GM12878 (cell line): ENCODE measurements at regions not wholly inside any gene's neighbourhood (a gene's known extent, or its start where the extent isn't known, plus 50 kb on each side); places are given as distances from the start of the nearest gene placed in this dataset.

Experiments used
- ATAC-seq: fragments of 200-7000 bp; cut with Tn5 transposase; 3 replicates; pipeline ENCODE4 v1.9.1; 2020; ENCODE audit warnings: mild to moderate bottlenecking, moderate library complexity
- BruUV-seq: library from RNA; stranded (reverse); fragments of 400-500 nt; replicated peaks from 2 replicates; lab custom pipeline; 2021; lab: Mats Ljungman, UMichigan
- CTCF ChIA-PET: fragments of 300-600 bp; sonication (Branson Sonifier 250); formaldehyde crosslinking; extraction: SDS; loops from one replicate; lab custom pipeline; 2021; ENCODE audit warnings: inconsistent platforms; lab: Yijun Ruan, JAX
- POLR2A ChIA-PET: fragments of 350-600 bp; formaldehyde crosslinking; extraction: SDS; loops from one replicate; lab custom pipeline; 2021; ENCODE audit warnings: inconsistent platforms; lab: Charles Lee
- RAD21 ChIA-PET: fragments of 300-600 bp; sonication (Branson Sonifier 250); formaldehyde crosslinking; loops from one replicate; lab custom pipeline; 2023; ENCODE audit warnings: antibody characterized with exemption; ENCODE audit not compliant: unreplicated experiment; lab: Charles Lee
- SMC1A ChIA-PET: fragments of 300-600 bp; sonication (Branson Sonifier 250); formaldehyde crosslinking; loops from one replicate; lab custom pipeline; 2023; ENCODE audit not compliant: unreplicated experiment, uncharacterized antibody; lab: Charles Lee
- DNase-seq: peaks from one replicate; pipeline ENCODE4 v3.0.0-alpha.2; 2011; ENCODE audit warnings: low read depth, low spot score
- FAIRE-seq: peaks from 3 replicates; lab custom pipeline; 2011; peaks lifted over from hg19 to GRCh38; lab: Jason Lieb, UNC
- H2AFZ ChIP-seq: 2 replicates; pipeline ENCODE4 v1.6.0; 2011; ENCODE audit warnings: low read depth, low read length, control low read depth; ENCODE audit not compliant: control insufficient read depth
- H3K27ac ChIP-seq: 2 replicates; pipeline ENCODE4 v1.5.1; 2011; ENCODE audit warnings: control low read depth; ENCODE audit not compliant: control insufficient read depth, insufficient read depth
- H3K27me3 ChIP-seq, 2 experiments: replicated peaks in 1 of 2; 2 replicates each; pipeline versions ENCODE4 v1.6.0 to v1.6.1; 2011; ENCODE audit warnings: low read length in 1 of 2; ENCODE audit not compliant: control insufficient read depth in 2 of 2, insufficient read depth in 2 of 2
- H3K36me3 ChIP-seq, 2 experiments: 2 replicates each; pipeline ENCODE4 v1.5.1; 2011; ENCODE audit warnings: low read length in 1 of 2; ENCODE audit not compliant: control insufficient read depth in 2 of 2, insufficient read depth in 2 of 2
- H3K4me1 ChIP-seq: 2 replicates; pipeline ENCODE4 v1.6.1; 2011; ENCODE audit warnings: mild to moderate bottlenecking, low read length, moderate library complexity, mixed read lengths; ENCODE audit not compliant: control insufficient read depth, insufficient read depth
- H3K4me2 ChIP-seq: 2 replicates; pipeline ENCODE4 v1.6.0; 2011; ENCODE audit warnings: control low read depth; ENCODE audit not compliant: control insufficient read depth, insufficient read depth
- H3K4me3 ChIP-seq: fragments of 200-600 bp; sonication (generic); 2 replicates; pipeline ENCODE4 v1.5.1; 2016
- H3K79me2 ChIP-seq: 2 replicates; pipeline ENCODE4 v1.6.0; 2011; ENCODE audit warnings: low read length; ENCODE audit not compliant: control insufficient read depth, insufficient read depth
- H3K9ac ChIP-seq: 2 replicates; pipeline ENCODE4 v1.8.0; 2011; ENCODE audit warnings: low read length, control low read depth, mixed read lengths; ENCODE audit not compliant: control insufficient read depth, insufficient read depth
- H3K9me3 ChIP-seq: replicated peaks from 3 replicates; pipeline ENCODE4 v1.5.1; 2011; ENCODE audit warnings: mild to moderate bottlenecking, low read length; ENCODE audit not compliant: control insufficient read depth, insufficient read depth
- H4K20me1 ChIP-seq: 2 replicates; pipeline ENCODE4 v1.6.0; 2011; ENCODE audit not compliant: control insufficient read depth, insufficient read depth
- CHD1 ChIP-seq: IDR thresholded peaks from 2 replicates; pipeline ENCODE4 v1.6.1; 2012; ENCODE audit warnings: low read depth, low read length, improper control_type of control experiment
- EP300 ChIP-seq, 2 experiments: fragments of 150-350 bp in 1 of 2; IDR thresholded peaks; 2 replicates each; pipeline ENCODE4 v1.6.1; 2011 to 2012; ENCODE audit warnings: low read depth in 2 of 2, low read length in 2 of 2, borderline replicate concordance in 1 of 2, improper control_type of control experiment in 1 of 2, inconsistent platforms in 1 of 2; ENCODE audit not compliant: control insufficient read depth in 1 of 2
- MEF2B ChIP-seq: fragments of 450-650 bp; IDR thresholded peaks from 2 replicates; pipeline ENCODE4 v1.6.1; 2018; ENCODE audit warnings: mild to moderate bottlenecking, moderate library complexity; ENCODE audit not compliant: partially characterized antibody, poor library complexity, severe bottlenecking
- MXI1 ChIP-seq: fragments of 150-350 bp; IDR thresholded peaks from 2 replicates; pipeline ENCODE4 v1.6.1; 2011; ENCODE audit warnings: low read depth, mild to moderate bottlenecking, inconsistent platforms, low read length, improper control_type of control experiment
- NBN ChIP-seq: fragments of 450-650 bp; IDR thresholded peaks from 2 replicates; pipeline ENCODE4 v1.6.1; 2016
- NFIC ChIP-seq: IDR thresholded peaks from 2 replicates; pipeline ENCODE4 v1.6.1; 2012; ENCODE audit warnings: low read depth, mild to moderate bottlenecking, inconsistent platforms, low read length, moderate library complexity
- NRF1 ChIP-seq: conservative IDR thresholded peaks from 2 replicates; pipeline ENCODE4 v1.6.1; 2011; ENCODE audit warnings: mild to moderate bottlenecking, low read depth, low read length, improper control_type of control experiment
- RAD51 ChIP-seq: fragments of 450-650 bp; IDR thresholded peaks from 2 replicates; pipeline ENCODE4 v1.6.1; 2016; ENCODE audit warnings: moderate library complexity, mild to moderate bottlenecking, inconsistent platforms
- SREBF2 ChIP-seq: IDR thresholded peaks from 2 replicates; pipeline ENCODE4 v1.6.1; 2012; ENCODE audit warnings: mild to moderate bottlenecking, low read length
- TAF1 ChIP-seq: IDR thresholded peaks from 2 replicates; pipeline ENCODE4 v1.6.1; 2011; ENCODE audit warnings: mild to moderate bottlenecking, low read depth, low read length, borderline replicate concordance
- TCF12 ChIP-seq: IDR thresholded peaks from 2 replicates; pipeline ENCODE4 v1.6.1; 2011; ENCODE audit warnings: low read depth, mild to moderate bottlenecking, low read length
- TCF3 ChIP-seq: IDR thresholded peaks from 2 replicates; pipeline ENCODE4 v1.6.1; 2012; ENCODE audit warnings: low read depth, mild to moderate bottlenecking, low read length, borderline replicate concordance; ENCODE audit not compliant: insufficient read depth
- WGBS: methylation state at CpG from one replicate; pipeline ENCODE4 v1.1.6; 2016; ENCODE audit warnings: low lambda C conversion rate; ENCODE audit not compliant: insufficient replicate concordance, insufficient coverage; ENCODE audit errors: missing lambda C conversion rate; 5-methylcytosine and 5-hydroxymethylcytosine counted together
- in situ Hi-C: fragments of 300-500 bp; cut with MboI; formaldehyde crosslinking; loops from 9 replicates; pipeline ENCODE4 v1.14.3; 2018; ENCODE audit warnings: mixed read lengths
- intact Hi-C: fragments of 100-400 bp; cut with micrococcal nuclease; formaldehyde crosslinking; loops from one replicate; pipeline ENCODE4 v1.14.2; 2022; ENCODE audit not compliant: unreplicated experiment
- TF ChIP-seq, protein P1 (sequence below): fragments of 450-650 bp; IDR thresholded peaks from 2 replicates; pipeline ENCODE4 v1.6.1; 2016; ENCODE audit warnings: mild to moderate bottlenecking
- TF ChIP-seq, protein P2 (sequence below): IDR thresholded peaks from 2 replicates; pipeline ENCODE4 v1.6.1; 2011; ENCODE audit warnings: borderline replicate concordance, low read depth, mild to moderate bottlenecking, moderate library complexity, low read length; ENCODE audit not compliant: insufficient read depth, poor library complexity, severe bottlenecking

DNA sequence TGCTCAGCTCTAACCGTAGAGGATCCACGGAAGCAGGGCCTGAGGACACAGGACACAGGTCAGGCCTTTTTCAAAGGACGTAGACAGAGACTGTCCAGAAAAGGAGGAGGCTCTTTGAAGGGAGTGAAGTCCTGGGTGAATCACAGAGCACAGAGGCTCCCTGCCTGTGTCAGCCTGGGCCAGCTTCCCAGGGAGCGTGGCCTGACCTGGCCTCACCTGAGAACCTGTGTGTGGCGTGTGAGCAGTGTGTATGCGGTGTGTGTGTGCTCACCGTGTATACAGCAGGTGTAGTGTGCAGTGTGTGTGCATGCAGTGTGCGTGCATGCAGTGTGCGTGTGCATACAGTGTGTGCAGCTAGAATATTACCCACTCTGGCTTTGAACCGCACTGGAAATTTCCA lies 56.0 kb upstream of the FNDC1 start:
- no peak for DNase-seq
- H3K4me2 ChIP-seq = no peak overlapping the region
- WGBS = 96% methylated on average over 10 of the region's 10 CpGs
- H3K36me3 ChIP-seq = no peaks in the 10 kb centered on the region
- H3K4me3 ChIP-seq = no peak overlapping the region
- RAD21 ChIA-PET = interaction anchor here (0.8 to 5.7 kb wide), 7 partner anchors 7 to 243 kb away, joined by 3 to 57 read pairs (median 10); partner anchors contain the start of gene TAGAP
- H4K20me1 ChIP-seq = no peaks in the 10 kb centered on the region
- BruUV-seq = no TSS peak
- in situ Hi-C loops = no loop called here
- no peak for ATAC-seq
- POLR2A ChIA-PET = interaction anchor here (1.1 to 3.1 kb wide), 3 partner anchors 14 to 68 kb away, joined by 3 to 8 read pairs (median 3); partner anchors contain the start of gene TAGAP
- SMC1A ChIA-PET = interaction anchor here (0.8 to 20.8 kb wide), 7 partner anchors 8 to 106 kb away, joined by 3 to 517 read pairs (median 37); partner anchors contain the start of genes RSPH3 and TAGAP
- intact Hi-C loops = no loop called here
- H2AFZ ChIP-seq = no peak overlapping the region
- peaks cover 31% of the 10 kb centered on the region for H3K4me1 ChIP-seq
- no peak overlapping the region for H3K9ac ChIP-seq
- no peaks in the 10 kb centered on the region for H3K79me2 ChIP-seq
- TF ChIP-seq, protein P1, sequence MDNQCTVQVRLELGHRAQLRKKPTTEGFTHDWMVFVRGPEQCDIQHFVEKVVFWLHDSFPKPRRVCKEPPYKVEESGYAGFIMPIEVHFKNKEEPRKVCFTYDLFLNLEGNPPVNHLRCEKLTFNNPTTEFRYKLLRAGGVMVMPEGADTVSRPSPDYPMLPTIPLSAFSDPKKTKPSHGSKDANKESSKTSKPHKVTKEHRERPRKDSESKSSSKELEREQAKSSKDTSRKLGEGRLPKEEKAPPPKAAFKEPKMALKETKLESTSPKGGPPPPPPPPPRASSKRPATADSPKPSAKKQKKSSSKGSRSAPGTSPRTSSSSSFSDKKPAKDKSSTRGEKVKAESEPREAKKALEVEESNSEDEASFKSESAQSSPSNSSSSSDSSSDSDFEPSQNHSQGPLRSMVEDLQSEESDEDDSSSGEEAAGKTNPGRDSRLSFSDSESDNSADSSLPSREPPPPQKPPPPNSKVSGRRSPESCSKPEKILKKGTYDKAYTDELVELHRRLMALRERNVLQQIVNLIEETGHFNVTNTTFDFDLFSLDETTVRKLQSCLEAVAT = no peak
- FAIRE-seq = no peak
- no peaks in the 10 kb centered on the region; the same call in 2 of the 3 replicates for H3K9me3 ChIP-seq
- no peak overlapping the region for H3K27ac ChIP-seq
- CTCF ChIA-PET = interaction anchor here (0.8 to 20.8 kb wide), 5 partner anchors 8 to 105 kb away, joined by 3 to 631 read pairs (median 63); no protein-coding TSS in a partner anchor
- H3K27me3 ChIP-seq = peaks cover 0 to 3% of the 10 kb centered on the region in 2 experiments; a peak in 1 of 4 replicates

- H3K79me2 ChIP-seq = no peaks in the 10 kb centered on the region
- ATAC-seq (no peak), DNase-seq (no peak), FAIRE-seq (no peak)
- RAD21 ChIA-PET = interaction anchor here (1.0 to 5.7 kb wide), 6 partner anchors 7 to 243 kb away, joined by 3 to 57 read pairs (median 16); no protein-coding TSS in a partner anchor
- H3K9ac ChIP-seq = no peak overlapping the region
- no peaks in the 10 kb centered on the region for H4K20me1 ChIP-seq
- no peaks in the 10 kb centered on the region; the same call in 2 of the 3 replicates for H3K9me3 ChIP-seq
- no peak overlapping the region for H2AFZ ChIP-seq
- no peaks in the 10 kb centered on the region for H3K36me3 ChIP-seq
- no peak overlapping the region for H3K27ac ChIP-seq
- intact Hi-C loops = no loop called here
- peaks cover 32% of the 10 kb centered on the region for H3K4me1 ChIP-seq
- SMC1A ChIA-PET = interaction anchor here (0.8 to 20.8 kb wide), 7 partner anchors 8 to 136 kb away, joined by 3 to 517 read pairs (median 37); partner anchors contain the start of genes RSPH3 and TAGAP
- 82% methylated on average over 9 of the region's 9 CpGs for WGBS
- in situ Hi-C loops = no loop called here
- H3K4me2 ChIP-seq = no peak overlapping the region
- BruUV-seq = no TSS peak
- no peak overlapping the region for H3K4me3 ChIP-seq
- POLR2A ChIA-PET = interaction anchor here (1.1 to 3.1 kb wide), 3 partner anchors 15 to 68 kb away, joined by 3 to 8 read pairs (median 3); partner anchors contain the start of gene TAGAP
- H3K27me3 ChIP-seq = peaks cover 0 to 3% of the 10 kb centered on the region in 2 experiments; a peak in 1 of 4 replicates
- CTCF ChIA-PET = interaction anchor here (0.6 to 20.8 kb wide), 4 partner anchors 7 to 634 kb away, joined by 3 to 631 read pairs (median 296); no protein-coding TSS in a partner anchor
- no peak for TF ChIP-seq NFIC
- TF ChIP-seq MXI1 = no peak
- TF ChIP-seq TAF1 = no peak
- TF ChIP-seq TCF3 = no peak
- no peak for TF ChIP-seq TCF12
- TF ChIP-seq CHD1 = no peak
- no peak for TF ChIP-seq EP300 (IDR thresholded peaks at IDR 0.05; ENCODE audit: borderline replicate concordance in 1 of 2, control insufficient read depth in 1 of 2, low read depth in 2 of 2, low read length in 2 of 2)
- TF ChIP-seq NRF1 = no peak
- no peak for TF ChIP-seq RAD51
- no peak for TF ChIP-seq MEF2B
- TF ChIP-seq NBN = no peak
- no peak for TF ChIP-seq SREBF2
- TF ChIP-seq, protein P2, sequence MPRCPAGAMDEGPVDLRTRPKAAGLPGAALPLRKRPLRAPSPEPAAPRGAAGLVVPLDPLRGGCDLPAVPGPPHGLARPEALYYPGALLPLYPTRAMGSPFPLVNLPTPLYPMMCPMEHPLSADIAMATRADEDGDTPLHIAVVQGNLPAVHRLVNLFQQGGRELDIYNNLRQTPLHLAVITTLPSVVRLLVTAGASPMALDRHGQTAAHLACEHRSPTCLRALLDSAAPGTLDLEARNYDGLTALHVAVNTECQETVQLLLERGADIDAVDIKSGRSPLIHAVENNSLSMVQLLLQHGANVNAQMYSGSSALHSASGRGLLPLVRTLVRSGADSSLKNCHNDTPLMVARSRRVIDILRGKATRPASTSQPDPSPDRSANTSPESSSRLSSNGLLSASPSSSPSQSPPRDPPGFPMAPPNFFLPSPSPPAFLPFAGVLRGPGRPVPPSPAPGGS = no peak
These were observed 56.5 kb upstream of the FNDC1 start for GRCh38 chr6:159112714-159113113.
